GM12873 (cell line): ENCODE measurements at regions not wholly inside any gene's neighbourhood (a gene's known extent, or its start where the extent isn't known, plus 50 kb on each side); places are given as distances from the start of the nearest gene placed in this dataset.

ENCODE experiments used
- CTCF ChIP-seq: IDR thresholded peaks from 2 replicates; pipeline ENCODE4 v1.5.1; 2012; ENCODE audit warnings: low read depth, mild to moderate bottlenecking, moderate library complexity, low read length, control low read depth; ENCODE audit not compliant: insufficient read depth; ENCODE audit errors: missing control alignments

- TF ChIP-seq CTCF: no peak
Observed at GRCh38 chr5:117792476-117792875, 1195.9 kb downstream of the DTWD2 start.

DNA sequence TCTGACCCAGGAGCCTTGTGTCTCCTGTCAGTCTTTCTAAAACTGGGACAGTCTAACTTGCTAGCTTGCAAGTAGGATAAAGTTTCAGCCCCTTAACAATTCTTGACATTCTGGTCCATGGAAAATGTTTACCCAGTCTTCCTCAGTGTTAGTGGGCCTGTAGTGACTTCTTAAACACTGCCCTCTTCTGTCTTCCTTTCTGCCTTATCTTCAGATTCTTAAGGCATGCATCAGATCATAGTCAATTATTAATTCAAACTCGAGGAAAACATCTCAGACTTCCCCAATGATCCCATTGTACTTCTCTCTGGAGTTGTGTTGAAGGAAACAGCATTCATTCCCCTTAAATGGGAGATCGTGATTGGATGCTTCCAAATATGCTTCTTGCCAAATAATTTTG is 1199.8 kb downstream of the DTWD2 start:
- no peak for TF ChIP-seq CTCF

- TF ChIP-seq CTCF: no peak
Observed at GRCh38 chr5:117779171-117779570, 1204.5 kb upstream of the SEMA6A start.

DNA sequence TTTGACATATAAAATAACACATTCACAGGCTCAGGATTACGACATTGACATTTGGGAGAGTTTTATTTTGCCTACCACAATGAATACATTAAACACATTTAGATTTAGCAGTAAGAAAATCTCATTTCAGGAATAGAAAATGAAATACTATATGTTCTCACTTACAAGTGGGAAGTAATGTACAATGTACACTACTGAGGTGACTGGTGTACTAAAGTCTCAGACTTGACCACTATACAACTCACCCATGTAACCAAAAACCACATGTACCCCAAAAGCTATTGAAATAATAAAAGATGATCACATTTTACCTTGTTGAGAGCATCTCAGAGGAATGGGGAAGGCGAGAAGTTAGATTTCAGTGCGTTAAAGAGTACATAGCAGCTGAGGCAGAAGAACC is 1202.4 kb upstream of the SEMA6A start:
- no peak for TF ChIP-seq CTCF

- no peak for TF ChIP-seq CTCF
Observed at GRCh38 chr5:117769877-117770276, 1195.3 kb upstream of the SEMA6A start.

- TF ChIP-seq CTCF: no peak
Observed at GRCh38 chr5:117763271-117763670, 1188.6 kb upstream of the SEMA6A start.

- no peak for TF ChIP-seq CTCF
Observed at GRCh38 chr5:117761186-117761585, 1186.6 kb upstream of the SEMA6A start.

DNA sequence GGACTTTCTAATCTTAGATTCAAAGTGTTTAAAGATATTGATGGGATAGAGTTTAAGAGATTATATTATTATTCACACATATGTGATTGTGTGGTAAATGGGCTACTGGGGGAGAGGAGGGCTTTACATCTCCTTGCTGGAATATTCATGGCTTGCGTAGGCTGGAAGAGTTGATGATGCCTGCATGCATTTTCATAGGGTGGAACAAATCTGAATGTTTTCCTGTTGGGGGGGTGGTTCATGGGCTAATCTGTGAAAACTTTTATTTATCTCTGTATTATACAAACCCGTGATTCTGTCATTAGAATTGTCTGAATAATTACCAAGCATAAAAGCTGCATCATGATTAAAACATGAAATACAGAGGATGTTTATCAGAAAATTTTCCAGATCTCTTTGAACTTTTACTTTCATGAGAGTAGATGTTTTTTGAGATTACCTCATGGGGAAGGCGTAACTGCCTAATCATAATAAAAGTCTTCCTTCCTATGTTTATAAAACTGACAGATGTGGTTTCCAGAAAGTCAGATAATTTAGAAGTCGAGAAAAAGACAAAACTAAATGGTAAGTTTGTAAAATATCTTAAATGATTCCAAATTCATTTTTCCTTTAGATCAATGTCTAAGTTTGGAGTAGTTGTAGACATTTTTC is 1185.4 kb upstream of the SEMA6A start:
- TF ChIP-seq CTCF: no peak
